ENCODE measurements at regions not wholly inside any gene's neighbourhood (a gene's known extent, or its start where the extent isn't known, plus 50 kb on each side); places are given as distances from the start of the nearest gene placed in this dataset.

GRCh38 chr22:48103126-48103875 lies 1340.9 kb downstream of the TBC1D22A start:
- ATAC-seq: no peak

- ATAC-seq: no peak
Observed at GRCh38 chr22:48102581-48102980, 1340.1 kb downstream of the TBC1D22A start.

- no peak for ATAC-seq
Observed at GRCh38 chr22:48101704-48102103, 1339.3 kb downstream of the TBC1D22A start.

GRCh38 chr22:48100685-48101417 lies 1338.4 kb downstream of the TBC1D22A start:
- no peak for ATAC-seq

- no peak for ATAC-seq
Observed at GRCh38 chr22:48099671-48100070, 1337.2 kb downstream of the TBC1D22A start.

- no peak for ATAC-seq
Observed at GRCh38 chr22:48099251-48099650, 1336.8 kb downstream of the TBC1D22A start.

GRCh38 chr22:48098921-48099245 lies 1336.4 kb downstream of the TBC1D22A start:
- ATAC-seq: no peak

GRCh38 chr22:48098243-48098920 lies 1335.9 kb downstream of the TBC1D22A start:
- peak; percentile 77 to 87 for ATAC-seq

- no peak for ATAC-seq
Observed at GRCh38 chr22:48097723-48098122, 1335.3 kb downstream of the TBC1D22A start.

GRCh38 chr22:48096851-48097665 lies 1334.6 kb downstream of the TBC1D22A start:
- ATAC-seq: no peak

- no peak for ATAC-seq
Observed at GRCh38 chr22:48096411-48096810, 1334.0 kb downstream of the TBC1D22A start.

- no peak for ATAC-seq
Observed at GRCh38 chr22:48093981-48094380, 1331.5 kb downstream of the TBC1D22A start.

GRCh38 chr22:48092866-48093265 lies 1330.4 kb downstream of the TBC1D22A start:
- ATAC-seq: no peak

- ATAC-seq: no peak
Observed at GRCh38 chr22:48091656-48092223, 1329.3 kb downstream of the TBC1D22A start.

GRCh38 chr22:48091060-48091650 lies 1328.7 kb downstream of the TBC1D22A start:
- ATAC-seq: no peak

GRCh38 chr22:48090332-48090672 lies 1327.9 kb downstream of the TBC1D22A start:
- ATAC-seq: no peak

- peak in 1 of 2 donors; percentile 17 for ATAC-seq
Observed at GRCh38 chr22:48089601-48090331, 1327.3 kb downstream of the TBC1D22A start.

- ATAC-seq: no peak
Observed at GRCh38 chr22:48088926-48089536, 1326.6 kb downstream of the TBC1D22A start.

- no peak for ATAC-seq
Observed at GRCh38 chr22:48088251-48088650, 1325.8 kb downstream of the TBC1D22A start.

GRCh38 chr22:48085901-48086645 lies 1323.6 kb downstream of the TBC1D22A start:
- no peak for ATAC-seq

Data from activated CD4-positive, CD25-positive, alpha-beta regulatory T cell treated with anti-CD3 and anti-CD28 coated beads, Interleukin-2, amount 50 U/mL, for 24 hours (primary cell).